Colonic mucosa (tissue), 4 donors: ENCODE measurements at regions not wholly inside any gene's neighbourhood (a gene's known extent, or its start where the extent isn't known, plus 50 kb on each side); places are given as distances from the start of the nearest gene placed in this dataset.

ENCODE experiments used
- DNase-seq: peaks from one replicate; pipeline ENCODE4 v3.0.0-alpha.2; 2020
- H3K27ac ChIP-seq: fragments of 200-600 bp; one replicate; pipeline ENCODE4 v1.8.0; 2021
- H3K27me3 ChIP-seq: fragments of 200-600 bp; one replicate; pipeline ENCODE4 v1.8.0; 2021
- H3K36me3 ChIP-seq: fragments of 200-600 bp; one replicate; pipeline ENCODE4 v1.8.0; 2021
- H3K4me1 ChIP-seq: fragments of 200-600 bp; one replicate; pipeline ENCODE4 v1.8.0; 2021; ENCODE audit warnings: mild to moderate bottlenecking
- H3K4me3 ChIP-seq: fragments of 200-600 bp; one replicate; pipeline ENCODE4 v1.8.0; 2021
- H3K9ac ChIP-seq, 2 donors: one replicate each; pipeline ENCODE4 v1.7.0; 2013; ENCODE audit warnings: control low read depth in 2 of 2, low read depth in 2 of 2, low read length in 2 of 2
- H3K9me3 ChIP-seq: fragments of 200-600 bp; one replicate; pipeline ENCODE4 v1.8.0; 2021
- intact Hi-C: fragments of 100-400 bp; cut with DNase I; formaldehyde crosslinking; loops from one replicate; pipeline ENCODE4 v1.14.1; 2022
- TF ChIP-seq, protein P1 (sequence below): fragments of 200-600 bp; IDR thresholded peaks from one replicate; pipeline ENCODE4 v1.8.0; 2022; ENCODE audit warnings: antibody characterized with exemption, mild to moderate bottlenecking
- donor health status: healthy.
- donor health status: DM: no; HTN: no; CAD: no.
- donor health status: DM: no; HTN: no; CAD: no.

GRCh38 chr9:73077625-73078030 lies 74.0 kb upstream of the ANXA1 start:
- intact Hi-C loops = no loop called here
- no peak overlapping the region for H3K27ac ChIP-seq

GRCh38 chr9:73076970-73077369 lies 74.7 kb upstream of the ANXA1 start:
- no peaks in the 10 kb centered on the region for H3K9me3 ChIP-seq
- no peak overlapping the region for H3K4me3 ChIP-seq
- TF ChIP-seq, protein P1, sequence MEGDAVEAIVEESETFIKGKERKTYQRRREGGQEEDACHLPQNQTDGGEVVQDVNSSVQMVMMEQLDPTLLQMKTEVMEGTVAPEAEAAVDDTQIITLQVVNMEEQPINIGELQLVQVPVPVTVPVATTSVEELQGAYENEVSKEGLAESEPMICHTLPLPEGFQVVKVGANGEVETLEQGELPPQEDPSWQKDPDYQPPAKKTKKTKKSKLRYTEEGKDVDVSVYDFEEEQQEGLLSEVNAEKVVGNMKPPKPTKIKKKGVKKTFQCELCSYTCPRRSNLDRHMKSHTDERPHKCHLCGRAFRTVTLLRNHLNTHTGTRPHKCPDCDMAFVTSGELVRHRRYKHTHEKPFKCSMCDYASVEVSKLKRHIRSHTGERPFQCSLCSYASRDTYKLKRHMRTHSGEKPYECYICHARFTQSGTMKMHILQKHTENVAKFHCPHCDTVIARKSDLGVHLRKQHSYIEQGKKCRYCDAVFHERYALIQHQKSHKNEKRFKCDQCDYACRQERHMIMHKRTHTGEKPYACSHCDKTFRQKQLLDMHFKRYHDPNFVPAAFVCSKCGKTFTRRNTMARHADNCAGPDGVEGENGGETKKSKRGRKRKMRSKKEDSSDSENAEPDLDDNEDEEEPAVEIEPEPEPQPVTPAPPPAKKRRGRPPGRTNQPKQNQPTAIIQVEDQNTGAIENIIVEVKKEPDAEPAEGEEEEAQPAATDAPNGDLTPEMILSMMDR = no peak
- no peak overlapping the region for H3K27ac ChIP-seq
- intact Hi-C loops = no loop called here
- H3K36me3 ChIP-seq = no peaks in the 10 kb centered on the region
- DNase-seq = no peak
- H3K27me3 ChIP-seq = no peaks in the 10 kb centered on the region
- no peaks in the 10 kb centered on the region for H3K4me1 ChIP-seq
- H3K9ac ChIP-seq = no peak overlapping the region

More at GRCh38 chr9:73077625-73078030, 74.0 kb upstream of the ANXA1 start:
- Histone ChIP-seq H3K36me3 (no peaks in the 10 kb centered on the region), H3K4me1 (no peaks in the 10 kb centered on the region), H3K9me3 (no peaks in the 10 kb centered on the region), H3K27me3 (no peaks in the 10 kb centered on the region), H3K4me3 (no peak overlapping the region), H3K9ac (no peak overlapping the region)
- TF ChIP-seq, protein P1 = no peak
- DNase-seq = no peak

GRCh38 chr9:73074176-73074708 lies 77.4 kb upstream of the ANXA1 start:
- H3K9ac ChIP-seq = no peak overlapping the region

GRCh38 chr9:73073337-73074175 lies 78.1 kb upstream of the ANXA1 start:
- Histone ChIP-seq H3K9ac (no peak overlapping the region), H3K9me3 (no peaks in the 10 kb centered on the region), H3K27ac (no peak overlapping the region), H3K4me3 (no peak overlapping the region), H3K27me3 (no peaks in the 10 kb centered on the region), H3K36me3 (no peaks in the 10 kb centered on the region), H3K4me1 (no peaks in the 10 kb centered on the region)
- intact Hi-C loops = no loop called here
- DNase-seq = no peak
- TF ChIP-seq, protein P1 = no peak

More at GRCh38 chr9:73074176-73074708, 77.4 kb upstream of the ANXA1 start:
- Histone ChIP-seq H3K36me3 (no peaks in the 10 kb centered on the region), H3K27ac (no peak overlapping the region), H3K4me3 (no peak overlapping the region), H3K9me3 (no peaks in the 10 kb centered on the region), H3K27me3 (no peaks in the 10 kb centered on the region), H3K4me1 (no peaks in the 10 kb centered on the region)
- intact Hi-C loops = no loop called here
- DNase-seq = no peak
- TF ChIP-seq, protein P1 = no peak

DNA sequence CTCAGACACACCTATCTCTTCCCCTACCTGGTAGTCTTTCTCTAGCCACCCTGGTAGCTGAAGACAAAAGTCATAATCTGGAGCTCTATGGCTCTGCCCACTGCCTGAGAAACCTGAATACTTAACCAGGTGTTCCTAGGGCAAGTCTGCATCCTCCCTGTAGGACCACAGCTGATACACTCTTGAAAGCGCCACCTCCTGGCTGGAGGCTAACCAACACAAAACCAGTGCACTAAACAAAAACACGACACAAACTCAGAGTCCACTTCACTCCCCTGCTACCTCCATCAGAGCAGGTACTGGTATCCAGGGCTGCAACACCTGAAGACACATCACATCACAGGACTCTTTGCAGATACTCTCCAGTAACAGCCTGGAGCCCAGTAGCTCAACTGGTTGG lies 84.6 kb upstream of the ANXA1 start:
- no peaks in the 10 kb centered on the region for H3K4me1 ChIP-seq
- TF ChIP-seq, protein P1 = no peak
- no peaks in the 10 kb centered on the region for H3K27me3 ChIP-seq
- intact Hi-C loops = no loop called here
- H3K4me3 ChIP-seq = no peak overlapping the region
- H3K9me3 ChIP-seq = no peaks in the 10 kb centered on the region
- no peak overlapping the region for H3K27ac ChIP-seq
- no peak overlapping the region for H3K9ac ChIP-seq
- no peaks in the 10 kb centered on the region for H3K36me3 ChIP-seq
- no peak for DNase-seq
